ENCODE measurements at regions not wholly inside any gene's neighbourhood (a gene's known extent, or its start where the extent isn't known, plus 50 kb on each side); places are given as distances from the start of the nearest gene placed in this dataset.

GRCh38 chr1:30650968-30651320, 72.4 kb downstream of the MATN1 start:
- no peak for DNase-seq (ENCODE audit: insufficient read length, low spot score)
- TF ChIP-seq POLR2A (IDR thresholded peaks at IDR 0.05; ENCODE audit: low read depth, low read length): no peak
- TF ChIP-seq SPI1 (IDR thresholded peaks at IDR 0.05; ENCODE audit: low read depth, low read length): no peak
- TF ChIP-seq POU2F2 (IDR thresholded peaks at IDR 0.05; ENCODE audit: low read depth, low read length): no peak
- TF ChIP-seq POLR2AphosphoS5 (IDR thresholded peaks at IDR 0.05; ENCODE audit: low read depth, low read length): no peak
- no peak for TF ChIP-seq TAF1 (IDR thresholded peaks at IDR 0.05; ENCODE audit: low read depth, low read length)
- no peak for TF ChIP-seq PAX5 (IDR thresholded peaks at IDR 0.05; ENCODE audit: insufficient read depth, low read length, severe bottlenecking)
- no peak for FAIRE-seq

- no peak for TF ChIP-seq POU2F2 (IDR thresholded peaks at IDR 0.05; ENCODE audit: low read depth, low read length)
- no peak for TF ChIP-seq POLR2A (IDR thresholded peaks at IDR 0.05; ENCODE audit: low read depth, low read length)
- no peak for TF ChIP-seq TAF1 (IDR thresholded peaks at IDR 0.05; ENCODE audit: low read depth, low read length)
- TF ChIP-seq SPI1 (IDR thresholded peaks at IDR 0.05; ENCODE audit: low read depth, low read length): no peak
- TF ChIP-seq PAX5 (IDR thresholded peaks at IDR 0.05; ENCODE audit: insufficient read depth, low read length, severe bottlenecking): no peak
- TF ChIP-seq POLR2AphosphoS5 (IDR thresholded peaks at IDR 0.05; ENCODE audit: low read depth, low read length): no peak
- DNase-seq (ENCODE audit: insufficient read length, low spot score) (no peak), FAIRE-seq (no peak)
Measured at GRCh38 chr1:30650038-30650967, 73.1 kb downstream of the MATN1 start.

DNA sequence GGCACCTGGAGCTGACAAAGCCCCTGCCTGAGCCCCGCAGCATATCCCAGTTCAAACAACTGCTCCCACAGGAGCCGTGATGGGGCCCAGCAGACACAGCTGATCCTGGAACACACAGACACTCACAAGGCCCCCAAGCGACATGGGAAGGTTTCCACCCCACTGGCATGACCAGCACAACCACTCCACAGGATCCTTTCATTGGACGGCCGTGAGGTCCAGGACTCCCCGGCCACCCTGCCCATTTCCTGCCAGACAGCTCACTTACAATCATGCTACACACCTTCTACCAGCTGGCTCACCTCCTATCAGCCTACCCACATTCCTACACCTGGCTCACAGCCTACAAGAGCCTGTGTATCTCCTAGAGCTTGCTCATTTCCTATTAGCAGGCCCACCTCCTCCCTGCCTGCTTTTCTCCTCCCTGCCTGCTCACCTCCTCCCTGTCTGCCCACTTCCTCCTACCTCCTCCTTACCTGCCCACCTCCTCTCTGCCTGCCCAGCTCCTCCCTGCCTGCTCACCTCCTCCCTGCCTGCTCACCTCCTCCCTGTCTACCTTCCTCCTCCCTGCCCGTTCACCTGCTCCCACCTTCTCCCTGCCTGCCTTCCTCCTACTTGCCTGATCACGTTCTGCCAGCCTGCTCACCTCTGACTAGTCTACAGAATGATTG, 73.9 kb downstream of the MATN1 start:
- no peak for DNase-seq (ENCODE audit: insufficient read length, low spot score)

GRCh38 chr1:30648408-30649000, 74.9 kb downstream of the MATN1 start:
- FAIRE-seq: no peak
- TF ChIP-seq POLR2AphosphoS5 (IDR thresholded peaks at IDR 0.05; ENCODE audit: low read depth, low read length): no peak
- no peak for TF ChIP-seq POU2F2 (IDR thresholded peaks at IDR 0.05; ENCODE audit: low read depth, low read length)
- no peak for TF ChIP-seq SPI1 (IDR thresholded peaks at IDR 0.05; ENCODE audit: low read depth, low read length)
- TF ChIP-seq PAX5 (IDR thresholded peaks at IDR 0.05; ENCODE audit: insufficient read depth, low read length, severe bottlenecking): no peak
- no peak for TF ChIP-seq TAF1 (IDR thresholded peaks at IDR 0.05; ENCODE audit: low read depth, low read length)
- no peak for TF ChIP-seq POLR2A (IDR thresholded peaks at IDR 0.05; ENCODE audit: low read depth, low read length)
- no peak for DNase-seq (ENCODE audit: insufficient read length, low spot score)

More for the DNA sequence above, 73.9 kb downstream of the MATN1 start:
- FAIRE-seq: no peak
- no peak for TF ChIP-seq POLR2A (IDR thresholded peaks at IDR 0.05; ENCODE audit: low read depth, low read length)
- no peak for TF ChIP-seq POU2F2 (IDR thresholded peaks at IDR 0.05; ENCODE audit: low read depth, low read length)
- TF ChIP-seq SPI1 (IDR thresholded peaks at IDR 0.05; ENCODE audit: low read depth, low read length): no peak
- TF ChIP-seq TAF1 (IDR thresholded peaks at IDR 0.05; ENCODE audit: low read depth, low read length): no peak
- no peak for TF ChIP-seq POLR2AphosphoS5 (IDR thresholded peaks at IDR 0.05; ENCODE audit: low read depth, low read length)
- TF ChIP-seq PAX5 (IDR thresholded peaks at IDR 0.05; ENCODE audit: insufficient read depth, low read length, severe bottlenecking): no peak

DNA sequence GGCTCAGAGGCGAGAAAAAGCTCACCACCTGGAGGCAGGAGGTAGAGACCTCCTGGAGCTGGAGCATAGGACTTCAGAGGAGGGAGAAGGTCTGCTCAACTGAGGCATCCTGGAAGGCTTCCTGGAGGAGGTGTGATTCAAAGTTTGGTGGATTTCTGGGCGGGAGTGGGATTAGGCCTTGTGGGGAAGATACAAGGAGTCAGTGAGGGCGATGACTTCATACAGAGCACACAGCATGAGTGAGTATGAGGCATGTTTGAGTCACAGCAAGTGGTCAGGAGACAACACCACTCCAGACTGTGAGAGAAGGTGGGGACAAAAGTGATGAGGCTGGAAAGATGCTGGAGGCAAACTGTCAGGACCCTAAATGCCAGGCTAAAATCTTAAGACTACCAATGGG, 77.6 kb downstream of the MATN1 start:
- TF ChIP-seq POLR2AphosphoS5 (IDR thresholded peaks at IDR 0.05; ENCODE audit: low read depth, low read length): no peak
- no peak for TF ChIP-seq TAF1 (IDR thresholded peaks at IDR 0.05; ENCODE audit: low read depth, low read length)
- TF ChIP-seq POU2F2 (IDR thresholded peaks at IDR 0.05; ENCODE audit: low read depth, low read length): no peak
- TF ChIP-seq PAX5 (IDR thresholded peaks at IDR 0.05; ENCODE audit: insufficient read depth, low read length, severe bottlenecking): no peak
- no peak for TF ChIP-seq POLR2A (IDR thresholded peaks at IDR 0.05; ENCODE audit: low read depth, low read length)
- no peak for TF ChIP-seq SPI1 (IDR thresholded peaks at IDR 0.05; ENCODE audit: low read depth, low read length)
- FAIRE-seq (no peak), DNase-seq (ENCODE audit: insufficient read length, low spot score) (no peak)

- no peak for DNase-seq (ENCODE audit: insufficient read length, low spot score)
- no peak for TF ChIP-seq TAF1 (IDR thresholded peaks at IDR 0.05; ENCODE audit: low read depth, low read length)
- no peak for TF ChIP-seq POLR2A (IDR thresholded peaks at IDR 0.05; ENCODE audit: low read depth, low read length)
- TF ChIP-seq POU2F2 (IDR thresholded peaks at IDR 0.05; ENCODE audit: low read depth, low read length): no peak
- TF ChIP-seq PAX5 (IDR thresholded peaks at IDR 0.05; ENCODE audit: insufficient read depth, low read length, severe bottlenecking): no peak
- no peak for TF ChIP-seq SPI1 (IDR thresholded peaks at IDR 0.05; ENCODE audit: low read depth, low read length)
- no peak for TF ChIP-seq POLR2AphosphoS5 (IDR thresholded peaks at IDR 0.05; ENCODE audit: low read depth, low read length)
- no peak for FAIRE-seq
Measured at GRCh38 chr1:30642391-30643120, 80.8 kb downstream of the MATN1 start.

GRCh38 chr1:30641572-30642353, 81.6 kb downstream of the MATN1 start:
- TF ChIP-seq SPI1 (IDR thresholded peaks at IDR 0.05; ENCODE audit: low read depth, low read length) (no peak), POU2F2 (IDR thresholded peaks at IDR 0.05; ENCODE audit: low read depth, low read length) (no peak), POLR2A (IDR thresholded peaks at IDR 0.05; ENCODE audit: low read depth, low read length) (no peak), PAX5 (IDR thresholded peaks at IDR 0.05; ENCODE audit: insufficient read depth, low read length, severe bottlenecking) (no peak), TAF1 (IDR thresholded peaks at IDR 0.05; ENCODE audit: low read depth, low read length) (no peak), POLR2AphosphoS5 (IDR thresholded peaks at IDR 0.05; ENCODE audit: low read depth, low read length) (no peak)
- FAIRE-seq (no peak), DNase-seq (ENCODE audit: insufficient read length, low spot score) (no peak)

- TF ChIP-seq PAX5 (IDR thresholded peaks at IDR 0.05; ENCODE audit: insufficient read depth, low read length, severe bottlenecking) (no peak), POLR2AphosphoS5 (IDR thresholded peaks at IDR 0.05; ENCODE audit: low read depth, low read length) (no peak), TAF1 (IDR thresholded peaks at IDR 0.05; ENCODE audit: low read depth, low read length) (no peak), POU2F2 (IDR thresholded peaks at IDR 0.05; ENCODE audit: low read depth, low read length) (no peak), POLR2A (IDR thresholded peaks at IDR 0.05; ENCODE audit: low read depth, low read length) (no peak), SPI1 (IDR thresholded peaks at IDR 0.05; ENCODE audit: low read depth, low read length) (no peak)
- DNase-seq (ENCODE audit: insufficient read length, low spot score): no peak
- no peak for FAIRE-seq
Measured at GRCh38 chr1:30639881-30640452, 83.4 kb downstream of the MATN1 start.
